HCT116 (cell line): ENCODE measurements at regions not wholly inside any gene's neighbourhood (a gene's known extent, or its start where the extent isn't known, plus 50 kb on each side); places are given as distances from the start of the nearest gene placed in this dataset.

ENCODE experiments used
- ATAC-seq: fragments of 200-7000 bp; cut with Tn5 transposase; 2 replicates; pipeline ENCODE4 v1.9.1; 2020; ENCODE audit warnings: mild to moderate bottlenecking, moderate library complexity
- BruUV-seq: library from RNA; stranded (reverse); fragments of 400-500 nt; replicated peaks from 2 replicates; lab custom pipeline; 2021; lab: Mats Ljungman, UMichigan
- CTCF ChIA-PET: fragments of 300-600 bp; sonication (Branson Sonifier 250); formaldehyde crosslinking; loops from one replicate; lab custom pipeline; 2021; ENCODE audit warnings: antibody characterized with exemption; lab: Charles Lee
- POLR2A ChIA-PET: fragments of 300-600, 350-600 bp; sonication (Branson Sonifier 250); formaldehyde crosslinking; loops from one replicate; lab custom pipeline; 2021; ENCODE audit warnings: antibody characterized with exemption; lab: Charles Lee
- RAD21 ChIA-PET, 2 experiments: fragments of 300-600 bp; sonication (Branson Sonifier 250); formaldehyde crosslinking; loops; one replicate each; lab custom pipeline; 2023; ENCODE audit warnings: low total read pairs in 2 of 2; ENCODE audit not compliant: uncharacterized antibody in 2 of 2, unreplicated experiment in 2 of 2, low non-redundant PET in 1 of 2; lab: Charles Lee
- DNase-seq: peaks from one replicate; pipeline ENCODE4 v3.0.0-alpha.2; 2010; ENCODE audit warnings: low read depth, low spot score
- H2AFZ ChIP-seq: fragments of 200-600 bp; shearing (Covaris generic), sonication (generic); 2 replicates; pipeline ENCODE4 v1.6.1; 2017; ENCODE audit warnings: low read depth, mixed run types, mixed read lengths, antibody characterized with exemption, low read length; ENCODE audit not compliant: poor library complexity, severe bottlenecking
- H3K27ac ChIP-seq: 2 replicates; pipeline ENCODE4 v1.5.1; 2012; ENCODE audit warnings: low read depth, low read length
- H3K27me3 ChIP-seq: fragments of 200-600 bp; sonication (generic); 2 replicates; pipeline ENCODE4 v1.6.1; 2016; ENCODE audit warnings: mixed run types, low read length, mixed read lengths; ENCODE audit not compliant: insufficient read depth
- H3K36me3 ChIP-seq, 2 experiments: fragments of 200-500 bp in 1 of 2; fragments of 200-600 bp in 1 of 2; sonication (Bioruptor generic) in 1 of 2; sonication (generic) in 1 of 2; 2 replicates each; pipeline versions ENCODE4 v1.5.1 to v1.6.1; 2014 to 2016; ENCODE audit warnings: low read length in 2 of 2, inconsistent platforms in 1 of 2, mixed read lengths in 1 of 2, mixed run types in 1 of 2; ENCODE audit not compliant: insufficient read depth in 2 of 2, control insufficient read depth in 1 of 2
- H3K4me1 ChIP-seq, 2 experiments: fragments of 200-600 bp in 1 of 2; sonication (generic) in 1 of 2; 2 replicates each; pipeline versions ENCODE4 v1.5.1 to v1.6.1; 2012 to 2017; ENCODE audit warnings: low read length in 2 of 2, inconsistent platforms in 1 of 2, mild to moderate bottlenecking in 1 of 2, mixed read lengths in 1 of 2, mixed run types in 1 of 2, moderate library complexity in 1 of 2; ENCODE audit not compliant: insufficient read depth in 2 of 2, control insufficient read depth in 1 of 2
- H3K4me2 ChIP-seq: fragments of 200-600 bp; sonication (generic); 2 replicates; pipeline ENCODE4 v1.6.1; 2017; ENCODE audit warnings: mixed run types, low read length, mixed read lengths
- H3K4me3 ChIP-seq, 2 experiments: fragments of 200-600 bp in 1 of 2; sonication (generic) in 1 of 2; replicated peaks in 1 of 2; 2 replicates each; pipeline ENCODE4 v1.5.1; 2011 to 2016; ENCODE audit warnings: low read length in 2 of 2, control low read depth in 1 of 2, low read depth in 1 of 2, mild to moderate bottlenecking in 1 of 2, mixed read lengths in 1 of 2, mixed run types in 1 of 2
- H3K79me2 ChIP-seq: fragments of 200-600 bp; sonication (generic); 2 replicates; pipeline ENCODE4 v1.6.1; 2017; ENCODE audit warnings: mild to moderate bottlenecking, mixed run types, low read length, moderate library complexity, mixed read lengths; ENCODE audit not compliant: insufficient read depth
- H3K9ac ChIP-seq: fragments of 200-600 bp; sonication (generic); 2 replicates; pipeline ENCODE4 v1.6.1; 2016; ENCODE audit warnings: low read length, mixed read lengths
- H3K9me2 ChIP-seq: fragments of 200-600 bp; sonication (generic), shearing (Covaris generic); 2 replicates; pipeline ENCODE4 v1.6.1; 2017; ENCODE audit warnings: mixed run types, mild to moderate bottlenecking, moderate library complexity; ENCODE audit not compliant: insufficient read depth
- H3K9me3 ChIP-seq, 2 experiments: fragments of 200-500 bp in 1 of 2; fragments of 200-600 bp in 1 of 2; sonication (Bioruptor generic) in 1 of 2; sonication (generic) in 1 of 2; 2 replicates each; pipeline ENCODE4 v1.6.1; 2014 to 2017; ENCODE audit warnings: low read length in 2 of 2, mixed read lengths in 2 of 2, inconsistent platforms in 1 of 2, low read depth in 1 of 2, mild to moderate bottlenecking in 1 of 2, mixed run types in 1 of 2, moderate library complexity in 1 of 2; ENCODE audit not compliant: control insufficient read depth in 1 of 2, insufficient read depth in 1 of 2
- H4K20me1 ChIP-seq: fragments of 200-600 bp; sonication (generic), shearing (Covaris generic); 2 replicates; pipeline ENCODE4 v1.6.1; 2017; ENCODE audit warnings: mixed run types, mild to moderate bottlenecking, moderate library complexity; ENCODE audit not compliant: insufficient read depth
- EZH2phosphoT487 ChIP-seq: fragments of 200-600 bp; IDR thresholded peaks from 2 replicates; pipeline ENCODE4 v1.6.1; 2018; ENCODE audit warnings: antibody characterized with exemption, borderline replicate concordance
- JUND ChIP-seq: IDR thresholded peaks from 2 replicates; pipeline ENCODE4 v1.6.1; 2012
- POLR2A ChIP-seq: IDR thresholded peaks from 2 replicates; pipeline ENCODE4 v1.7.0; 2011; ENCODE audit warnings: borderline replicate concordance; ENCODE audit not compliant: insufficient read depth, insufficient read length; ENCODE audit errors: extremely low read depth
- POLR2AphosphoS5 ChIP-seq: IDR thresholded peaks from 2 replicates; pipeline ENCODE4 v1.6.1; 2011; ENCODE audit warnings: mild to moderate bottlenecking, low read depth, low read length, moderate library complexity
- RAD21 ChIP-seq: IDR thresholded peaks from 2 replicates; pipeline ENCODE4 v1.6.1; 2012; ENCODE audit warnings: low read depth, mild to moderate bottlenecking
- SIN3A ChIP-seq: IDR thresholded peaks from 2 replicates; pipeline ENCODE4 v1.6.1; 2012; ENCODE audit warnings: low read depth
- TCF7L2 ChIP-seq: IDR thresholded peaks from 2 replicates; pipeline ENCODE4 v1.7.0; 2011; ENCODE audit warnings: borderline replicate concordance, inconsistent platforms; ENCODE audit not compliant: insufficient read depth, insufficient read length; ENCODE audit errors: extremely low read depth
- YY1 ChIP-seq: IDR thresholded peaks from 2 replicates; pipeline ENCODE4 v1.6.1; 2011; ENCODE audit warnings: low read length, low read depth, moderate library complexity, mild to moderate bottlenecking; ENCODE audit not compliant: insufficient replicate concordance; ENCODE audit errors: extremely low read depth
- ZFX ChIP-seq: fragments of 450-650 bp; IDR thresholded peaks from 2 replicates; pipeline ENCODE4 v1.6.1; 2017
- ZNF274 ChIP-seq: fragments of 200-500 bp; sonication (Bioruptor generic); IDR thresholded peaks from 2 replicates; pipeline ENCODE4 v1.6.1; 2014; ENCODE audit warnings: mild to moderate bottlenecking, low read depth, low read length, inconsistent platforms
- intact Hi-C: fragments of 100-400 bp; cut with micrococcal nuclease; formaldehyde crosslinking; loops from 2 replicates; pipeline ENCODE4 v1.10.0; 2022
- TF ChIP-seq, protein P1 (sequence below), 3 experiments: fragments of 200-600 bp in 1 of 3; sonication (generic) in 1 of 3; IDR thresholded peaks in 2 of 3; conservative IDR thresholded peaks in 1 of 3; 2 replicates each; pipeline ENCODE4 v1.5.1; 2012 to 2017; ENCODE audit warnings: low read depth in 2 of 3, low read length in 2 of 3, antibody characterized with exemption in 1 of 3, borderline replicate concordance in 1 of 3, control low read depth in 1 of 3, mild to moderate bottlenecking in 1 of 3, mixed read lengths in 1 of 3, mixed run types in 1 of 3, moderate library complexity in 1 of 3; ENCODE audit not compliant: insufficient read depth in 1 of 3

DNA sequence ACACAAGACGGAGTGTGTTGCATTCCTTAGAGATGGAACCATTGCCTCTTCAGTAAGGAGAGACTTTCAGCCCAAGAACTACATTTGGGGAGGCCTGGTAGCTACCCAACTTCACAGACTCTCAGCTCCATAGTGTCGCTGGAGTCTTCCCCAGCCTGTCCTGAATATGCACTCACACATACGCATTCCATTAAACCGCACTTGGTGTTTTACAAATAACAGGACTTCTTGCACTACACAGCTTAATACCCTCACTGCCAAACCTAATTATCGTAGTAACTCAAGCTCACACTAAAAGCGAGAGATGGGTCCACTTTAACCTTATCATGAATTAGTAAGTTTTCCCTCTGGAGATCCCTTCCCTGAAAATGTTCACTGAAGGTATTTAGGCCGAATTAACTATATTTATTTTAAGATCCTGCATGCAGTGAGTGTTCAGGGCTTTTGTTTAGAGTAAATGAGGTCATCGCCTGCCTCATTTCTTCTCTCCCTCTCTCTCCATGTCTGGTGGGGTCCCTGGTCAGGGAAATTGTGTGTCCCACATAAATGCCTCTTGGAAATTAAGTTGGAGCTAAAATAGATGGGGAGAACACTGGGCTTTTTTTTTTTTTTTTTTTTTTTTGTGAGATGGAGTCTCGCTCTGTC, 171.9 kb downstream of the FAM43A start:
- no peak for DNase-seq
- Histone ChIP-seq H3K9ac (no peak overlapping the region), H2AFZ (no peak overlapping the region), H3K9me3 (no peaks in the 10 kb centered on the region), H3K4me2 (no peak overlapping the region), H3K9me2 (no peaks in the 10 kb centered on the region), H3K27me3 (no peaks in the 10 kb centered on the region), H3K4me3 (no peak overlapping the region), H3K27ac (no peak overlapping the region), H3K36me3 (no peaks in the 10 kb centered on the region), H4K20me1 (no peaks in the 10 kb centered on the region), H3K79me2 (no peaks in the 10 kb centered on the region), H3K4me1 (peaks cover 3 to 6% of the 10 kb centered on the region in 2 experiments; a peak in 2 of 4 replicates)
- TF ChIP-seq, protein P1, sequence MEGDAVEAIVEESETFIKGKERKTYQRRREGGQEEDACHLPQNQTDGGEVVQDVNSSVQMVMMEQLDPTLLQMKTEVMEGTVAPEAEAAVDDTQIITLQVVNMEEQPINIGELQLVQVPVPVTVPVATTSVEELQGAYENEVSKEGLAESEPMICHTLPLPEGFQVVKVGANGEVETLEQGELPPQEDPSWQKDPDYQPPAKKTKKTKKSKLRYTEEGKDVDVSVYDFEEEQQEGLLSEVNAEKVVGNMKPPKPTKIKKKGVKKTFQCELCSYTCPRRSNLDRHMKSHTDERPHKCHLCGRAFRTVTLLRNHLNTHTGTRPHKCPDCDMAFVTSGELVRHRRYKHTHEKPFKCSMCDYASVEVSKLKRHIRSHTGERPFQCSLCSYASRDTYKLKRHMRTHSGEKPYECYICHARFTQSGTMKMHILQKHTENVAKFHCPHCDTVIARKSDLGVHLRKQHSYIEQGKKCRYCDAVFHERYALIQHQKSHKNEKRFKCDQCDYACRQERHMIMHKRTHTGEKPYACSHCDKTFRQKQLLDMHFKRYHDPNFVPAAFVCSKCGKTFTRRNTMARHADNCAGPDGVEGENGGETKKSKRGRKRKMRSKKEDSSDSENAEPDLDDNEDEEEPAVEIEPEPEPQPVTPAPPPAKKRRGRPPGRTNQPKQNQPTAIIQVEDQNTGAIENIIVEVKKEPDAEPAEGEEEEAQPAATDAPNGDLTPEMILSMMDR (IDR thresholded peaks at IDR 0.05 in 2 of 3, conservative IDR thresholded peaks at IDR 0.05 in 1 of 3; ENCODE audit: borderline replicate concordance in 1 of 3, insufficient read depth in 1 of 3, low read depth in 2 of 3, low read length in 2 of 3): no peak
- TF ChIP-seq ZNF274 (no peak), POLR2A (no peak), ZFX (no peak), JUND (no peak), EZH2phosphoT487 (no peak), POLR2AphosphoS5 (no peak), SIN3A (no peak), TCF7L2 (no peak), RAD21 (no peak), YY1 (no peak)
- ChIA-PET POLR2A (no interaction called here), CTCF (no interaction called here), RAD21 (no interaction called here)
- ATAC-seq: no peak
- BruUV-seq: no TSS peak
- intact Hi-C loops: no loop called here
